AG04449 (cell line): ENCODE measurements at regions not wholly inside any gene's neighbourhood (a gene's known extent, or its start where the extent isn't known, plus 50 kb on each side); places are given as distances from the start of the nearest gene placed in this dataset.

Source experiments
- CTCF ChIA-PET: fragments of 350-600 bp; formaldehyde crosslinking; extraction: SDS; loops from one replicate; lab custom pipeline; 2021; ENCODE audit warnings: antibody characterized with exemption; lab: Yijun Ruan, JAX
- POLR2A ChIA-PET: fragments of 400-600, 350-600 bp; formaldehyde crosslinking; extraction: SDS; loops from one replicate; lab custom pipeline; 2020; ENCODE audit warnings: antibody characterized with exemption, inconsistent platforms; lab: Yijun Ruan, JAX
- DNase-seq: peaks from one replicate; pipeline ENCODE4 v3.0.0-alpha.2; 2010; ENCODE audit warnings: low read depth, low spot score
- H3K4me3 ChIP-seq: 2 replicates; pipeline ENCODE4 v1.5.1; 2011; ENCODE audit warnings: low read depth, mild to moderate bottlenecking, control low read depth, low read length
- CTCF ChIP-seq: IDR thresholded peaks from one replicate; pipeline ENCODE4 v1.5.1; 2011; ENCODE audit warnings: mild to moderate bottlenecking, moderate library complexity, low read length, control low read depth, inconsistent platforms; ENCODE audit not compliant: insufficient read depth; ENCODE audit errors: missing control alignments

GRCh38 chr5:124644138-124644537, 102.3 kb downstream of the ZNF608 start:
- no peak overlapping the region for H3K4me3 ChIP-seq
- POLR2A ChIA-PET, result no interaction called here

GRCh38 chr5:124643336-124643735, 103.1 kb downstream of the ZNF608 start:
- no peak for TF ChIP-seq CTCF
- no peak for DNase-seq
- H3K4me3 ChIP-seq, result no peak overlapping the region
- CTCF ChIA-PET, result no interaction called here
- POLR2A ChIA-PET, result no interaction called here

More at GRCh38 chr5:124644138-124644537, 102.3 kb downstream of the ZNF608 start:
- no peak for DNase-seq
- TF ChIP-seq CTCF, result no peak
- CTCF ChIA-PET, result no interaction called here

- TF ChIP-seq CTCF, result no peak
- CTCF ChIA-PET, result interaction anchor here (1.1 kb wide), 1 partner anchor 9 kb away, joined by 4 read pairs; no protein-coding TSS in a partner anchor
- DNase-seq, result no peak
- POLR2A ChIA-PET, result no interaction called here
- H3K4me3 ChIP-seq, result no peak overlapping the region
Observed at GRCh38 chr5:124642151-124642550, 104.3 kb downstream of the ZNF608 start.

GRCh38 chr5:124641154-124641792, 105.2 kb downstream of the ZNF608 start:
- no peak for DNase-seq
- ChIA-PET POLR2A (no interaction called here), CTCF (no interaction called here)
- no peak for TF ChIP-seq CTCF
- H3K4me3 ChIP-seq, result no peak overlapping the region

- no peak for DNase-seq
- CTCF ChIA-PET, result no interaction called here
- POLR2A ChIA-PET, result no interaction called here
- H3K4me3 ChIP-seq, result no peak overlapping the region
- TF ChIP-seq CTCF, result no peak
Observed at GRCh38 chr5:124639095-124639665, 107.3 kb downstream of the ZNF608 start.

- no peak for TF ChIP-seq CTCF
- H3K4me3 ChIP-seq, result no peak overlapping the region
- CTCF ChIA-PET, result no interaction called here
- no peak for DNase-seq
- POLR2A ChIA-PET, result no interaction called here
Observed at GRCh38 chr5:124637011-124637410, 109.4 kb downstream of the ZNF608 start.
